ENCODE measurements at regions not wholly inside any gene's neighbourhood (a gene's known extent, or its start where the extent isn't known, plus 50 kb on each side); places are given as distances from the start of the nearest gene placed in this dataset.
"Not testable (repeated sequence)": the region's sequence is repeated elsewhere in the genome, so short reads cannot be mapped to it uniquely, and the experiment has no call there.

DNA sequence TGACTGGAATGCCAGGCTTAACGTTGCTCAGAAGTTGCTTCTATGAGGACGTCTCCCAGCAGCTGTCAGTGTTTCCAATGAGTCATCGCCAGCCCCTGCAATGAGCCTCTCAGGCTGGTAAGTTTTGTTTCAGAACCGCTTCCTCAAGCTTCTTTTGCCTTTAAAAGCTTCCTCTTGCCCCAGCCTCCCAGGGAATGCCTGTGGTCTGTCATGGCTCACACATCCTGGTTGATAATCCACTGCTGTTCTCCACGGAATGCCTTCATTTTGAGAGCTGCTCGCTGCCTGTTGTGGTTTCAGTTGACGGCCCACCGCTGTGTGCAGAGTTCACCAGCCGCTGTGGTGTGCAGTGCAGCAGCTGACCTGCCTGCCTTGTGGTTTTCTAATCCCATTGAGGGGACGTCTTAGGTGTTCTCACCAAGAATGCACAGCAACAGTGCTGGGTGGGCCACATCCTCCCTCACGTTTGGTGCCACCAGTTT lies 96.4 kb downstream of the RTP5 start:
- H3K27me3 ChIP-seq (ENCODE audit: control insufficient read depth in 1 of 2, insufficient read depth in 2 of 2, low read length in 2 of 2) = no peaks in the 10 kb centered on the region
- no peak overlapping the region for H3K9ac ChIP-seq (ENCODE audit: low read length)
- peak overlapping the region in 1 of 2 donors; percentile 39 for H3K4me3 ChIP-seq (ENCODE audit: low read depth in 1 of 2, low read length in 2 of 2)
- no peak overlapping the region for H3K27ac ChIP-seq (ENCODE audit: low read depth, low read length)
- H3K36me3 ChIP-seq (ENCODE audit: insufficient read depth, low read length) = no peaks in the 10 kb centered on the region
- peaks cover 10% of the 10 kb centered on the region for H3K4me1 ChIP-seq (ENCODE audit: insufficient read depth, low read length)
- H3K9me3 ChIP-seq (ENCODE audit: low read length) = no peaks in the 10 kb centered on the region

GRCh38 chr2:241966647-241967466 lies 97.3 kb downstream of the RTP5 start:
- no peaks in the 10 kb centered on the region for H3K27me3 ChIP-seq (ENCODE audit: control insufficient read depth in 1 of 2, insufficient read depth in 2 of 2, low read length in 2 of 2)
- H3K9ac ChIP-seq (ENCODE audit: low read length) = no peak overlapping the region
- no peak overlapping the region for H3K27ac ChIP-seq (ENCODE audit: low read depth, low read length)
- no peaks in the 10 kb centered on the region for H3K36me3 ChIP-seq (ENCODE audit: insufficient read depth, low read length)
- H3K4me3 ChIP-seq (ENCODE audit: low read depth in 1 of 2, low read length in 2 of 2) = no peak overlapping the region
- H3K4me1 ChIP-seq (ENCODE audit: insufficient read depth, low read length) = peaks cover 10% of the 10 kb centered on the region
- no peaks in the 10 kb centered on the region for H3K9me3 ChIP-seq (ENCODE audit: low read length)

DNA sequence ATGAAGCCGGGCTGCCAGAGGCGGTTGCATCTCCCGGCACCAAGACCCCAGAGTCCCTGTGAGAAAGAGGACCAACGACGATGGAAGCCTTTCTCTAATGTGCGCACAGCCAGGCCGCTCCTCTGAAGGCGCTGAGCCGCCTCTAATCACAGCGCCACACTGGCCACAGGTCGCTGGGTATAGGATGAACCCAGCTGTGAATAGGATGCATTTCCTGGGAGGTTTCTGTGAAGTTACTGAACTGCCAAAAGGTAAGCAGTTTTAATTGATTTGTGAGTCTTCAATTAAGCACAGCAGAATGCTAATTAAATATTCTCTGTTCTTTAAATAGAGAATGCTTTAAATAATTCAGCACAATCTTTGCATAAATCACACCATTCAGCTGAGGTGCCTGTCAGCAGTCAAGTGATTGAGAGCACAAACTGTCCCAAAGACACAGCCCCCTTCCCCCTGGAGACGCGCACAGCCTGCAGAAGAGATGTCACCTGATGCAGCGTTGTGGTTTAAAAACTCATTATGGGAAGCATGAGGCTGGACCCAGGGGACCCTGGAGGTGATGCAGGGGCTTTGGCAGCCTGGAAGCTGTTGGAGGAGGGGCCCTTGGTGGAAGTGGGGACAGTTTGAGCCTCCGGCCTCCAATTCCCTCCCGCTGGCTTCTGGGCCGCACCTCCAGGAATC lies 98.1 kb downstream of the RTP5 start:
- H3K4me1 ChIP-seq (ENCODE audit: insufficient read depth, low read length) = peaks cover 10% of the 10 kb centered on the region
- H3K27ac ChIP-seq (ENCODE audit: low read depth, low read length) = no peak overlapping the region
- no peaks in the 10 kb centered on the region for H3K36me3 ChIP-seq (ENCODE audit: insufficient read depth, low read length)
- no peak overlapping the region for H3K4me3 ChIP-seq (ENCODE audit: low read depth in 1 of 2, low read length in 2 of 2)
- no peaks in the 10 kb centered on the region for H3K27me3 ChIP-seq (ENCODE audit: control insufficient read depth in 1 of 2, insufficient read depth in 2 of 2, low read length in 2 of 2)
- no peaks in the 10 kb centered on the region for H3K9me3 ChIP-seq (ENCODE audit: low read length)
- H3K9ac ChIP-seq (ENCODE audit: low read length) = no peak overlapping the region

GRCh38 chr2:241968417-241968816 lies 98.9 kb downstream of the RTP5 start:
- Histone ChIP-seq H3K36me3 (ENCODE audit: insufficient read depth, low read length) (no peaks in the 10 kb centered on the region), H3K4me3 (ENCODE audit: low read depth in 1 of 2, low read length in 2 of 2) (no peak overlapping the region), H3K27me3 (ENCODE audit: control insufficient read depth in 1 of 2, insufficient read depth in 2 of 2, low read length in 2 of 2) (no peaks in the 10 kb centered on the region), H3K9ac (ENCODE audit: low read length) (no peak overlapping the region), H3K4me1 (ENCODE audit: insufficient read depth, low read length) (peaks cover 10% of the 10 kb centered on the region), H3K9me3 (ENCODE audit: low read length) (no peaks in the 10 kb centered on the region), H3K27ac (ENCODE audit: low read depth, low read length) (no peak overlapping the region)

DNA sequence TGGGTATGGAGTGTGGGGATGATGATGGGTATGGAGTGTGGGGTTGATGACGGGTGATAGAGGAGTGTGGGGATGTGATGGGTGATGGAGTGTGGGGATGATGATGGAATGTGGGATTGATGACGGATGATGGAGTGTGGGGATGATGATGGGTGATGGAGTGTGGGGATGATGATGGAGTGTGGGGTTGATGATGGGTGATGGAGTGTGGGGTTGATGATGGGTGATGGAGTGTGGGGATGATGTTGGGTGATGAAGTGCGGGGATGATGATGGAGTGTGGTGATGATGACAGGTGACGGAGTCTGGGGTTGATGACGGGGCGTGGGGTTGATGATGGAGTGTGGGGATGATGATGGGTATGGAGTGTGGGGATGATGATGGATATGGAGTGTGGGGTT lies 99.7 kb downstream of the RTP5 start:
- not testable (repeated sequence) for H3K9ac ChIP-seq (ENCODE audit: low read length); H3K27me3 ChIP-seq (ENCODE audit: control insufficient read depth in 1 of 2, insufficient read depth in 2 of 2, low read length in 2 of 2); H3K27ac ChIP-seq (ENCODE audit: low read depth, low read length); H3K9me3 ChIP-seq (ENCODE audit: low read length); H3K4me3 ChIP-seq (ENCODE audit: low read depth in 1 of 2, low read length in 2 of 2); H3K36me3 ChIP-seq (ENCODE audit: insufficient read depth, low read length); H3K4me1 ChIP-seq (ENCODE audit: insufficient read depth, low read length)

DNA sequence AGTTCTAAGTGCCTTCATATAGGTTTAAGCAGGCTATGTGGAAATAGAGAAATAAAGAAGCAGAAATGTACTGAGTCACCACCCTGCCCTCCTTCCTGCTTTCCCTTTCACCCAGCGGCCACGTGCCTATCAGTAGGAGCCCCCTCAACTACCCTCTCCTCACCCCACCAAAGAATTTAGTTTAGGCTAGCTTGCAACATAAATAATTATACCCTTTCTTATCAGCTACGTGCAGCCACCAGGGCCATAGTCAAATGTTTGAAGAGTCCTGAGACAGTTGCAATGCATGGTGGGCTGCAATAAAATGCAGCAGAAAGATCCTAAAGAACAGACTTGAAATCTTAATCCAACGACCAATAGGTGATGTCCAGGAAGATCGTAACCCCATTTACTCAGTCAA lies 101.2 kb downstream of the RTP5 start:
- Histone ChIP-seq H3K9me3 (ENCODE audit: low read length) (no peaks in the 10 kb centered on the region), H3K27me3 (ENCODE audit: control insufficient read depth in 1 of 2, insufficient read depth in 2 of 2, low read length in 2 of 2) (no peaks in the 10 kb centered on the region), H3K4me1 (ENCODE audit: insufficient read depth, low read length) (peaks cover 7% of the 10 kb centered on the region), H3K36me3 (ENCODE audit: insufficient read depth, low read length) (no peaks in the 10 kb centered on the region), H3K27ac (ENCODE audit: low read depth, low read length) (no peak overlapping the region), H3K4me3 (ENCODE audit: low read depth in 1 of 2, low read length in 2 of 2) (no peak overlapping the region), H3K9ac (ENCODE audit: low read length) (no peak overlapping the region)

- no peaks in the 10 kb centered on the region for H3K9me3 ChIP-seq (ENCODE audit: low read length)
- no peak overlapping the region for H3K4me3 ChIP-seq (ENCODE audit: low read depth in 1 of 2, low read length in 2 of 2)
- H3K27me3 ChIP-seq (ENCODE audit: control insufficient read depth in 1 of 2, insufficient read depth in 2 of 2, low read length in 2 of 2) = no peaks in the 10 kb centered on the region
- H3K9ac ChIP-seq (ENCODE audit: low read length) = no peak overlapping the region
- H3K4me1 ChIP-seq (ENCODE audit: insufficient read depth, low read length) = no peaks in the 10 kb centered on the region
- H3K27ac ChIP-seq (ENCODE audit: low read depth, low read length) = no peak overlapping the region
- H3K36me3 ChIP-seq (ENCODE audit: insufficient read depth, low read length) = no peaks in the 10 kb centered on the region
Measured at GRCh38 chr2:241974096-241974495, 104.6 kb downstream of the RTP5 start.

GRCh38 chr2:241974851-241975592 lies 105.5 kb downstream of the RTP5 start:
- no peaks in the 10 kb centered on the region for H3K36me3 ChIP-seq (ENCODE audit: insufficient read depth, low read length)
- H3K27ac ChIP-seq (ENCODE audit: low read depth, low read length) = no peak overlapping the region
- H3K9ac ChIP-seq (ENCODE audit: low read length) = no peak overlapping the region
- no peaks in the 10 kb centered on the region for H3K27me3 ChIP-seq (ENCODE audit: control insufficient read depth in 1 of 2, insufficient read depth in 2 of 2, low read length in 2 of 2)
- H3K4me1 ChIP-seq (ENCODE audit: insufficient read depth, low read length) = no peaks in the 10 kb centered on the region
- H3K4me3 ChIP-seq (ENCODE audit: low read depth in 1 of 2, low read length in 2 of 2) = no peak overlapping the region
- H3K9me3 ChIP-seq (ENCODE audit: low read length) = no peaks in the 10 kb centered on the region

- Histone ChIP-seq H3K9me3 (ENCODE audit: low read length) (no peaks in the 10 kb centered on the region), H3K4me3 (ENCODE audit: low read depth in 1 of 2, low read length in 2 of 2) (no peak overlapping the region), H3K27me3 (ENCODE audit: control insufficient read depth in 1 of 2, insufficient read depth in 2 of 2, low read length in 2 of 2) (no peaks in the 10 kb centered on the region), H3K9ac (ENCODE audit: low read length) (no peak overlapping the region), H3K27ac (ENCODE audit: low read depth, low read length) (no peak overlapping the region), H3K4me1 (ENCODE audit: insufficient read depth, low read length) (no peaks in the 10 kb centered on the region), H3K36me3 (ENCODE audit: insufficient read depth, low read length) (no peaks in the 10 kb centered on the region)
Measured at GRCh38 chr2:241975593-241976284, 106.2 kb downstream of the RTP5 start.

GRCh38 chr2:241976296-241976695 lies 106.8 kb downstream of the RTP5 start:
- Histone ChIP-seq H3K4me1 (ENCODE audit: insufficient read depth, low read length) (no peaks in the 10 kb centered on the region), H3K27ac (ENCODE audit: low read depth, low read length) (no peak overlapping the region), H3K9ac (ENCODE audit: low read length) (no peak overlapping the region), H3K36me3 (ENCODE audit: insufficient read depth, low read length) (no peaks in the 10 kb centered on the region), H3K27me3 (ENCODE audit: control insufficient read depth in 1 of 2, insufficient read depth in 2 of 2, low read length in 2 of 2) (no peaks in the 10 kb centered on the region), H3K9me3 (ENCODE audit: low read length) (no peaks in the 10 kb centered on the region), H3K4me3 (ENCODE audit: low read depth in 1 of 2, low read length in 2 of 2) (no peak overlapping the region)
